BLaER1 treated with 17β-estradiol and CSF1 and Interleukin-3, amounts not matched to agents 10 nM and 100 nM (cell line): ENCODE measurements at regions not wholly inside any gene's neighbourhood (a gene's known extent, or its start where the extent isn't known, plus 50 kb on each side); places are given as distances from the start of the nearest gene placed in this dataset.
"Not testable (repeated sequence)": the region's sequence is repeated elsewhere in the genome, so short reads cannot be mapped to it uniquely, and the experiment has no call there.

ENCODE experiments used
- H3K27ac ChIP-seq, 11 experiments: shearing (Covaris generic); formaldehyde crosslinking; 2 replicates each; pipeline ENCODE4 v1.8.1; 2022
- H3K27me3 ChIP-seq, 11 experiments: shearing (Covaris generic); formaldehyde crosslinking; 2 replicates each; pipeline ENCODE4 v1.8.1; 2022
- H3K36me3 ChIP-seq, 11 experiments: shearing (Covaris generic); formaldehyde crosslinking; 2 replicates each; pipeline ENCODE4 v1.8.1; 2022
- H3K4me1 ChIP-seq, 10 experiments: shearing (Covaris generic); formaldehyde crosslinking; 2 replicates each; pipeline ENCODE4 v1.8.1; 2022
- H3K4me2 ChIP-seq, 11 experiments: shearing (Covaris generic); formaldehyde crosslinking; 2 replicates each; pipeline ENCODE4 v1.8.1; 2022
- H3K4me3 ChIP-seq, 10 experiments: shearing (Covaris generic); formaldehyde crosslinking; 2 replicates each; pipeline ENCODE4 v1.8.1; 2022
- H3K9ac ChIP-seq, 11 experiments: shearing (Covaris generic); formaldehyde crosslinking; 2 replicates each; pipeline ENCODE4 v1.8.1; 2022
- H3K9me3 ChIP-seq, 11 experiments: shearing (Covaris generic); formaldehyde crosslinking; replicated peaks in 1 of 11; 2 replicates each; pipeline ENCODE4 v1.8.1; 2022
- H4K20me1 ChIP-seq, 11 experiments: shearing (Covaris generic); formaldehyde crosslinking; 2 replicates each; pipeline ENCODE4 v1.8.1; 2022
- Cebpa-rat ChIP-seq, 11 experiments: shearing (Covaris generic); IDR thresholded peaks; 2 replicates each; pipeline ENCODE4 v1.8.1; 2022

DNA sequence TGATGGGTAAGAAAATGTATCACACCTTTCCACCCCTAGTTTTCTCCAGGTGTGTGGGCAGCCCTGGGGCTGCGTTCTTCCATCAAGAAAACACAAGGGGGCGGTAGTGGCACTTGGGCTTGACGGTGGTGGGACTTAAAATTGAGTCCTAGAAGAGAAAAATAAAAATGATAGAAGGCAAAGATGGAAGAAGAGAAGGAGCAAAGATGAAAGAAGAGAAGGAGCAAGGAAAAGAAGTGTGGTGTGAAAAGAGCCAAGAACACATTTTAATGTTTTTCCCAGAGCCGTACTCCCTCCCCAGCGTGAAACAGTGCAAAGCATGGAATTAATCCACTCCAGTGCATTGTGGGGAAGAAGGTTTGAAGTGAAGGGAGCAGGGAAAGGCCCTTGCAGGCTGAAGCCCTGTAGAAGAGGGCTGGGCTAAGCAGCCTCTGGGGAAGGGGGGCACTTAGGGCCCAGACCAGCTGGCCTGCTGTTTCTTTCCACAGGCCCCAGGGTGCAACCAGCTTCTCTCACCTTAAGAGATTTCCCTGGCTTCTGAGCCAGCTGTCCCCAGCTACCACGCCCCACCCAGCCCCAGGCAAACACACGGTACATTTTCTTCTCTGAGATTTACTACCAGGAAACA, 256.8 kb downstream of the RNF152 start:
- Histone ChIP-seq H3K36me3 (no peaks in the 10 kb centered on the region), H4K20me1 (no peaks in the 10 kb centered on the region; a peak in 1 of 22 replicates), H3K27me3 (peaks cover 0 to 41% (median 0%) of the 10 kb centered on the region in 11 experiments; a peak in 4 of 22 replicates), H3K4me1 (peaks cover 0 to 14% (median 7%) of the 10 kb centered on the region in 10 experiments; a peak in 10 of 20 replicates), H3K4me3 (no peak overlapping the region), H3K27ac (no peak overlapping the region), H3K9ac (no peak overlapping the region), H3K4me2 (peak overlapping the region in 5 of 11 experiments; percentile 1 to 46 (median 20); a peak in 6 of 22 replicates), H3K9me3 (no peaks in the 10 kb centered on the region)
- no peak for TF ChIP-seq Cebpa-rat (IDR thresholded peaks at IDR 0.05)

DNA sequence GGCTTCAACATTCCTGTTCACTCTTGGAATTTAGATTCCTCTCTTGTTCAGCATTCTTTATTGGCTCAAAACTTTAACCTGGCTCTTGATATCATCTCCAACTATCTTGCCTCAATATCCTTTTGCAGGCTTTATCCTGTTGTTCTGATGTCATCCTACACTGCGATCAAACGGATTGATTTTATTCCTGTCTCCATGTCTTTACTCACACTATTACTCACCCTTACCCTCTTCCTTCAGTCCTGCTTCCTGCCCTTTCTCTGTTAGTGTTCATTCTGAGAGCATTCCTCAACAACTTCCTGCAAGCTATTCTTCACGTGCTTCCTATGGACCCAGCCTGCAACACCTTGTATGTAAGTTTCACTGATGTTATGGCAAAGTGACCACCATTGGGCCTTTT, 264.7 kb downstream of the RNF152 start:
- Histone ChIP-seq H3K9me3 (peaks cover 0 to 11% (median 0%) of the 10 kb centered on the region in 11 experiments; a peak in 3 of 22 replicates), H3K9ac (no peak overlapping the region), H3K27ac (no peak overlapping the region), H3K27me3 (no peaks in the 10 kb centered on the region), H4K20me1 (no peaks in the 10 kb centered on the region), H3K4me3 (no peak overlapping the region), H3K36me3 (no peaks in the 10 kb centered on the region), H3K4me2 (no peak overlapping the region), H3K4me1 (no peaks in the 10 kb centered on the region)
- no peak for TF ChIP-seq Cebpa-rat (IDR thresholded peaks at IDR 0.05)

DNA sequence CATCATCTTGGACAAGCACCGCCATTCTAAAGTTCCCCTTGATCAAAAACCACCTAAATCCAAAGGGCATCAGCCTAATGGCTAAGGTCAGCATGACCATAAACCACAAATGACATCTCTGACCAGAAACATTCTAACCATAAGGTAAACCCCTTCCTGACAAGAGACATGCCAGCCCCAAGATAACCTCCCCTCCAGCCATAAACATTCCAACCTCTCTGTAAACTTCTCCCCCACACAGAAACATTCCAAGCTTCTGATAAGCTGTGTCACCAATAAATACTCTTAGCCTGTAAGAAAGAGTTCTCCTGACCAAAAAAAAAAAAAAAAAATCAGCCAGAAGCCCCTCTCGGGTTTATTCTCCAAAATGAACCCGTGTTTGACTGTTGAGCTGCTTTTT, 268.2 kb downstream of the RNF152 start:
- H3K9me3 ChIP-seq: peaks cover 0 to 15% (median 3%) of the 10 kb centered on the region in 11 experiments; a peak in 6 of 22 replicates
- H3K36me3 ChIP-seq, H3K4me1 ChIP-seq, H3K4me3 ChIP-seq, H3K27me3 ChIP-seq, H4K20me1 ChIP-seq, H3K4me2 ChIP-seq, H3K27ac ChIP-seq, H3K9ac ChIP-seq: not testable (repeated sequence)

DNA sequence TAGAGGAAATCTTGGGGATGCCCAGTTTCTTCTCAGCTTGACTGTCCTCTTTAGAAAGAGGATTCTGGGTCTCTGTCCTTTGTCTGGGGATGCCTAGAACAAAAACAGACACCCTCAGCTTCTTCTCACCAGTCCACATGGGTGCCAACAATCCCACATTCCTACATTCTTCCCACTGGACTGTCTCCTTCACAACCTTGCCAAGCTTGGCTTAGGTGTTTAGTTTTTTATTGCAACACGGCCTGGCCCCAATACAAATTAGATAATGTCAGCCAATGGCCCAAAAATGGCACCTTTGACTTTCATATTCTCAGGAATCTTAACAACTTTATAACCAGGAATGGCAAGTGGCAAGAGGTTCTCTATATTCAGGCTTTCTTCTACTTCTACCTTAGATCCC, 273.0 kb downstream of the RNF152 start:
- H3K4me3 ChIP-seq: no peak overlapping the region
- H3K27ac ChIP-seq: no peak overlapping the region
- H4K20me1 ChIP-seq: no peaks in the 10 kb centered on the region
- H3K27me3 ChIP-seq: no peaks in the 10 kb centered on the region
- H3K9me3 ChIP-seq: peaks cover 0 to 20% (median 10%) of the 10 kb centered on the region in 11 experiments; a peak in 11 of 22 replicates
- H3K4me1 ChIP-seq: peaks cover 0 to 8% (median 6%) of the 10 kb centered on the region in 10 experiments; a peak in 9 of 20 replicates
- no peaks in the 10 kb centered on the region for H3K36me3 ChIP-seq
- no peak for TF ChIP-seq Cebpa-rat (IDR thresholded peaks at IDR 0.05)
- H3K4me2 ChIP-seq: no peak overlapping the region
- no peak overlapping the region for H3K9ac ChIP-seq

DNA sequence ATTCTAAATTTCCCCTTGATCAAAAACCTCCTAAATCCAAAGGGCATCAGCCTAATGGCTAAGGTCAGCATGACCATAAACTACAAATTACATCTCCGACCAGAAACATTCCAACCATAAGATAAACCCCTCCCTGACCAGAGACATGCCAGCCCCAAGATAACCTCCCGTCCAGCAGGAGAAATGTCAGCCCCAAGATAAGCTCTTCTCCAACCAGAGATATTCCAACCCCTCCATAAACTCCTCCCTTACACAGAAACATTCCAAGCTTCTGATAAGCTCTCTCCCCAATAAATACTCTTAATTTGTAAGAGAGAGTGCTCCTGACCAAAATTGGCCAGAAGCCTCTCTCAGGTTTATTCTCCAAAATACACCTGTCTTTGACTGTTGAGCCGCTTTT, 274.0 kb downstream of the RNF152 start:
- TF ChIP-seq Cebpa-rat (IDR thresholded peaks at IDR 0.05): no peak
- no peak overlapping the region for H3K4me2 ChIP-seq
- H3K27me3 ChIP-seq: no peaks in the 10 kb centered on the region
- peaks cover 0 to 19% (median 9%) of the 10 kb centered on the region in 11 experiments; a peak in 10 of 22 replicates for H3K9me3 ChIP-seq
- no peak overlapping the region for H3K4me3 ChIP-seq
- H3K36me3 ChIP-seq: no peaks in the 10 kb centered on the region
- peaks cover 0 to 8% (median 6%) of the 10 kb centered on the region in 10 experiments; a peak in 9 of 20 replicates for H3K4me1 ChIP-seq
- H3K27ac ChIP-seq: no peak overlapping the region
- H3K9ac ChIP-seq: no peak overlapping the region
- no peaks in the 10 kb centered on the region for H4K20me1 ChIP-seq

DNA sequence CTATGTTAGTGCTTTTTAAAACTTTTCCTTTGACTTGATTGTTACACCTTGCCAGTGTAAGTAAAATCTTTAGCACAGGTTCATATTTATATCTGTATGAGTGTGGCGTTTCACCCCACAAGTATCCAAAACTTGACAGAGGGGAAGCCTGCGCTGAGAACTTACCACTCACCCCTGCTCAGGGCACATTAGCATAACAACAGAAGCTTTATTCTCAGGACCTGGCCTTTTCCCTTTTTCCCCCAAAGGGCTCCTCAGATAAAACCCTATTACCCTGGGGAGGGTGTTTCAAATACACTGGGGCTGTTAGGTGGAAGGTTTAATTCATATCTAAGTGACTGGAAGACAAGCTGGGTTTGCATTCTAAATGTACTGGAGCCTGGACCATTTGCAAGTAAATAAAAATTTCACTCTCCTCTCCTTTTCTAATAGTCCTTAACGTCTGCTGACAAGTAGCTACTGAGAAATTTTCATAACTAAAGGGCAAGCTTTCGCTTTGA, 276.6 kb downstream of the RNF152 start:
- Histone ChIP-seq H3K4me3 (no peak overlapping the region), H3K27me3 (no peaks in the 10 kb centered on the region), H4K20me1 (no peaks in the 10 kb centered on the region), H3K9me3 (peaks cover 0 to 19% (median 9%) of the 10 kb centered on the region in 11 experiments; a peak in 10 of 22 replicates), H3K9ac (no peak overlapping the region), H3K4me2 (no peak overlapping the region; a peak in 2 of 22 replicates), H3K36me3 (no peaks in the 10 kb centered on the region), H3K27ac (no peak overlapping the region), H3K4me1 (peaks cover 0 to 8% (median 6%) of the 10 kb centered on the region in 10 experiments; a peak in 10 of 20 replicates)
- TF ChIP-seq Cebpa-rat (IDR thresholded peaks at IDR 0.05): no peak

DNA sequence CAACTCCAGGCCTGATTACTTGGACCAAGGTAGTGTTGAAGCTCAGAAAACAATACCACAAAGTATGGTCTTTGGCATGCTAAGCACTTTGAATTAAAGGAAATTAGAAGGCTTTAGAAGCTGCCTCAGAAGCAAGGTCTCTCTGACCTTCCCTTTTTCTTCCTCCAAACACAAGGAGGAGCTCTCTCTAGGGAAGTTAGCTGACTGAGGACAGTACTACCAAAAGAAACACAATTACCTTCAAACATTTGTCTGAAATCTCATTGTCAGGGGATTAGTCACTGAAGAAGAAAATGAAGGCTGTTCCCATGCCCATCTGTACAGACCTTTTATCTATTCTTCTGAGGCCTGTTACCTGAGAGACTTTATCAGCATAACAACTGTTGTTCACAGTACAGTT, 279.3 kb downstream of the CDH20 start:
- H3K27me3 ChIP-seq: peaks cover 0 to 4% (median 0%) of the 10 kb centered on the region in 11 experiments; a peak in 1 of 22 replicates
- H3K9me3 ChIP-seq: no peaks in the 10 kb centered on the region
- H4K20me1 ChIP-seq: no peaks in the 10 kb centered on the region
- H3K36me3 ChIP-seq: no peaks in the 10 kb centered on the region
- no peak overlapping the region for H3K4me3 ChIP-seq
- no peak for TF ChIP-seq Cebpa-rat (IDR thresholded peaks at IDR 0.05)
- no peak overlapping the region for H3K4me2 ChIP-seq
- no peak overlapping the region for H3K27ac ChIP-seq
- H3K9ac ChIP-seq: no peak overlapping the region
- H3K4me1 ChIP-seq: peaks cover 0 to 10% (median 0%) of the 10 kb centered on the region in 10 experiments; a peak in 3 of 20 replicates

DNA sequence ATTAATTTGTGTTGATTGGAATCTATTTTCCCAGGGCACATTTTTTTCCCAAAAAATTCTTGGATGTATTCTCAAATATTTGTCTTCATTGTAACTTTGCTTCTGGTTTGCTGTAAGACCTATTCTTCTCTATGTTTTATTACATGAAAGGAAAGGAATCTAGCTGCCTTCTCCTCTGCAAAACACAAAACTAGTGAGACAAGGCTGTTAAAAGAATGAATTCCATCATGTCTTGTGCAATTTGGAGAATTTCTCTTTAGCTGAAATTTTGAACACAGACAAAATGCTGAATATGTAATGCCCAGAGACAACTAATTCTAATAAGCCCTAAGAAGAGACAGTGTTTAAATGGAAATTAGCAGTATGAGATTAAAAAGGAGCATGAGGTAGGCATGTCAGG, 275.9 kb downstream of the CDH20 start:
- Histone ChIP-seq H3K9me3 (peaks cover 0 to 6% (median 0%) of the 10 kb centered on the region in 11 experiments; a peak in 1 of 22 replicates), H3K4me3 (no peak overlapping the region), H3K4me1 (peaks cover 0 to 26% (median 12%) of the 10 kb centered on the region in 10 experiments; a peak in 16 of 20 replicates), H3K4me2 (no peak overlapping the region), H3K9ac (no peak overlapping the region), H4K20me1 (no peaks in the 10 kb centered on the region), H3K27ac (no peak overlapping the region), H3K36me3 (no peaks in the 10 kb centered on the region), H3K27me3 (peaks cover 0 to 4% (median 0%) of the 10 kb centered on the region in 11 experiments; a peak in 1 of 22 replicates)
- TF ChIP-seq Cebpa-rat (IDR thresholded peaks at IDR 0.05): no peak

DNA sequence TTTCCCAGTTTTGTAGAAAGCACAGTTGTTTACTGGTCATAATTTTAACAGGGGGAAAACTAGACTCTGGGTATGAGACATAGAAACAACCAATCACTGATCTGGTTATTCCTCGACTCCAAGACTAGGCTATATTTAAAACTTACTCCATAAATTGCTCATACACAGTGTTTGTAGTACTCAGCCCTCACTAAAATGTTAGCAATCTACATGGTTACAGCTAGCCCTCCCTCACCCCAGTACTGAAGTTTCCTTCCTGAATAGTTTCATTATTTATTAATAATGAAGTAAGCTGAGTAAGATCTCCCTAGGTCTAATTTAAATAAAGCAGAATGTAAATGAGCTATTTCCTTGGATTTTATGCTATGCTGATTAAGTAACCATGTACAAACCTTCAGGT, 275.1 kb downstream of the CDH20 start:
- Histone ChIP-seq H3K4me1 (peaks cover 0 to 26% (median 12%) of the 10 kb centered on the region in 10 experiments; a peak in 16 of 20 replicates), H3K27me3 (peaks cover 0 to 4% (median 0%) of the 10 kb centered on the region in 11 experiments; a peak in 1 of 22 replicates), H3K9ac (no peak overlapping the region), H3K4me3 (no peak overlapping the region), H4K20me1 (no peaks in the 10 kb centered on the region), H3K4me2 (no peak overlapping the region), H3K36me3 (no peaks in the 10 kb centered on the region), H3K9me3 (peaks cover 0 to 6% (median 0%) of the 10 kb centered on the region in 11 experiments; a peak in 1 of 22 replicates), H3K27ac (no peak overlapping the region)
- TF ChIP-seq Cebpa-rat (IDR thresholded peaks at IDR 0.05): no peak
